Thyroid gland (tissue), 4 donors: ENCODE measurements at regions not wholly inside any gene's neighbourhood (a gene's known extent, or its start where the extent isn't known, plus 50 kb on each side); places are given as distances from the start of the nearest gene placed in this dataset.

Experiments
- POLR2A ChIP-seq, 2 donors: fragments of 450-650 bp; IDR thresholded peaks; one replicate each; pipeline ENCODE4 v1.6.1; 2017; ENCODE audit warnings: antibody characterized with exemption in 2 of 2, mild to moderate bottlenecking in 2 of 2, moderate library complexity in 1 of 2
- TF ChIP-seq, protein P1 (sequence below), 6 experiments: fragments of 200-600 bp in 3 of 6; fragments of 450-650 bp in 3 of 6; sonication (generic) in 3 of 6; IDR thresholded peaks; one replicate each; pipeline ENCODE4 v1.5.1; 2016 to 2019; ENCODE audit warnings: antibody characterized with exemption in 6 of 6, mild to moderate bottlenecking in 2 of 6, inconsistent platforms in 1 of 6, moderate library complexity in 1 of 6

DNA sequence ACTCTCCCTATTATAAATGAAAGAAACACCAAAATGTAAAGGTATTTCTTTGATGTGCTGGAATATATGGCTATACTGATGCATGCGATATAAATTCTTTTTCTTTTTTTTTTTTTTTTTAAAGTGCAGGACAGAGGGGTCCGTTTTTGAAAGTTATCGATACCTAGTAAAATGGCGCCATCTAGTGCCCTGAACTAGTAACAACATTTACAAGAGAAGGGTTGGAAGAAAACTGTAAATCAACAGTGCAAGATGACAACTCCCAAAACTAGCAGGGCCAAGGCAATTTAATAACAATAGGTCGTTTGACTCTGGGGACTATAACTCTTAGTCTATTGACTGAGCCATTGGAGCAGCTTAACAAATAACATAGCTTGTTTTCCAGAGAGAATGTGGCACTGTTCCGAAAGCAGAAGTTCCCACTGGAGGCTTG lies 137.7 kb downstream of the SPTSSA start:
- TF ChIP-seq, protein P1, sequence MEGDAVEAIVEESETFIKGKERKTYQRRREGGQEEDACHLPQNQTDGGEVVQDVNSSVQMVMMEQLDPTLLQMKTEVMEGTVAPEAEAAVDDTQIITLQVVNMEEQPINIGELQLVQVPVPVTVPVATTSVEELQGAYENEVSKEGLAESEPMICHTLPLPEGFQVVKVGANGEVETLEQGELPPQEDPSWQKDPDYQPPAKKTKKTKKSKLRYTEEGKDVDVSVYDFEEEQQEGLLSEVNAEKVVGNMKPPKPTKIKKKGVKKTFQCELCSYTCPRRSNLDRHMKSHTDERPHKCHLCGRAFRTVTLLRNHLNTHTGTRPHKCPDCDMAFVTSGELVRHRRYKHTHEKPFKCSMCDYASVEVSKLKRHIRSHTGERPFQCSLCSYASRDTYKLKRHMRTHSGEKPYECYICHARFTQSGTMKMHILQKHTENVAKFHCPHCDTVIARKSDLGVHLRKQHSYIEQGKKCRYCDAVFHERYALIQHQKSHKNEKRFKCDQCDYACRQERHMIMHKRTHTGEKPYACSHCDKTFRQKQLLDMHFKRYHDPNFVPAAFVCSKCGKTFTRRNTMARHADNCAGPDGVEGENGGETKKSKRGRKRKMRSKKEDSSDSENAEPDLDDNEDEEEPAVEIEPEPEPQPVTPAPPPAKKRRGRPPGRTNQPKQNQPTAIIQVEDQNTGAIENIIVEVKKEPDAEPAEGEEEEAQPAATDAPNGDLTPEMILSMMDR (IDR thresholded peaks at IDR 0.05), result peak in 5 of 6 experiments; percentile 33 to 67 (median 49)
- no peak for TF ChIP-seq POLR2A (IDR thresholded peaks at IDR 0.05)
